Activated CD8-positive, alpha-beta memory T cell treated with anti-CD3 and anti-CD28 coated beads, Interleukin-2, amount 50 U/mL, for 1 hour (primary cell): ENCODE measurements at regions not wholly inside any gene's neighbourhood (a gene's known extent, or its start where the extent isn't known, plus 50 kb on each side); places are given as distances from the start of the nearest gene placed in this dataset.

Source experiments
- DNase-seq: peaks from one replicate; pipeline ENCODE4 v3.0.0-alpha.2; 2020; ENCODE audit errors: extremely low read depth

DNA sequence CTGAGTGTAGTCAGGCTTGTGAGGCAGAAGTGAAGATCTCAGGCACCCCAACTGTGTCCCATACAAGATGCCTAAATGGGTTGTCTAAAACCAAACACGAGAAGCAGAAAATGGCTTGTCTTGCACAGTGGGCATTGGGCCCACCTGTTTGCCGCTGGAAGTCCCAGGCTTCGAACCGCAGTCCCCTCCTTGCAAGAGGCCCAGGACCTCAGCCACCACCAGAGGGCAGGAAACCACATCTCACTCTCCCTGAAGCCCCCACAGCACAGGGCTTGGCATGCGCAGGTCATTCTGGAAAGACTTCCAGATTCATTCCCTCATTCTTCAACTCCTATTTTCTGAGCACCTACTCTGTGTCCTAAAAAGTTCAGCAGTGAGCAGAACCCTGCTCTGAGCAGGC lies 973.7 kb downstream of the UQCRFS1 start:
- DNase-seq: no peak

DNA sequence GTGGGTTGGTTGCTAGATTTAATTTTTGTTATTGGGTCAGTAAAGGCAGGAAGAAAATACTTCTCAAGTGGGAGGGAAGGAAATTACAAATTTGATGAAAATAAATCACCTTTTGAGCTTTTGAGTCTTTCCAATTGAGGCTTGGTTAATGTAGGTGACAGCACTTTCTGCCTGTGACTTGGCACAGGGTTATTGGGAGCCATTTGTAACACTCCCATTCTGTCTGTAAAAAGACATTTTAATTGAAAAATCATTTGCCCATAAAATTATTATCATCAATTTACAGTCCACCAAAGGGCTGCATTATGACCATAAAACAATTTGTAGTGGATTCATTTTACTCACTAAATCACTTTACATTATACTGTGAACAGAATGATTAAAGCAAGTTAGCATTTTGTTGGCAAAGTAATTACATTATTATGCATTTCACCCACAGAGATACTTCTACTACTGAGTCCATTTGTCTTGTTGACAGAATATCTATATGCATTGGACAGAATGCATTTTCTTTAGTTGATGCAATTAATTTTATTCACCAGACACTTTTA lies 974.6 kb downstream of the UQCRFS1 start:
- no peak for DNase-seq

DNA sequence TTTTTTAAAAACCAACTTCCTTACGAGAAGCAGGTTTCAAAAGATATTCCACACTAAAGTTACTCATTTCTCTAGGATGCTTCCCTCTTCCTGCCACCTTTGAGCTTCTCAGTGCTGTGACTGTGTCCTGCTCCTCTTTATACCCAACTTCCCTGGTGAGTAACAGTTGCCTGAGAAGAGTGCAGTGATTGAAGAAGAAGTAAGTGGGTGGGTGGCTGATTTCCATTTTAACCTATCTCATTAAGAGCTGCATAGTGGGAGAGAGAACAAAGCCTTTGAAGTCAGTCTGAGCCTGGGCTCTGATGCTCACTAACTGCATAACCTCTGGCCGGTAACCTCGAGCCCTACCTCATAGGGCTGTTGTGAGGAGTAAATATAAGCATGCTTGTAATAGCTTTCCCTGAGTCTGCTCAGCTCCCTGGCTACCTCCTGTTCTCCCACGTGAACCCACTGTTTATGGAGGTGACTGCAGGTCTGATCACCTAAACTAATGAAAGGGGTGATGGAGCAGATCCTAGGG lies 977.3 kb downstream of the UQCRFS1 start:
- DNase-seq: no peak

DNA sequence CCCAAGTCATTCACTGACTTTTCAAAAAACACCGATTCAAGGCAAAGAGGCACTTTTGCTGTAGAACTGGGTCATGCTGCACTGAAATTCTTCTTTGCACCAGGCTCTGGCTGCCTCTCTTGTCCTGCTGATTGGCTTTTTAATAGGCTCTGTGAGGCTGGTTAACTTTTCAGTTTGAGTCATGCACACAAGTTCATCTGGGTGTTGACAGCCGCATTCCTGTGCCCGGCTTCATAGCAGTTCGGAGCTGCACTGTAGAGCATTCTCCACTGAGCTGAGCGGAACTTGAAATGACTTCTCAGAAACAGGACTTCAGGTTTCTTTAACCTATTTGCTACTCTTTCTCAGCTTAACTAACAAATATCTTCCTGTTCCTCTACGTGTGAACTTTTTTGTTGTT lies 978.3 kb downstream of the UQCRFS1 start:
- DNase-seq: no peak

- no peak for DNase-seq
Measured at GRCh38 chr19:28228854-28229253, 984.1 kb downstream of the UQCRFS1 start.

GRCh38 chr19:28224441-28224840 lies 988.5 kb downstream of the UQCRFS1 start:
- no peak for DNase-seq

DNA sequence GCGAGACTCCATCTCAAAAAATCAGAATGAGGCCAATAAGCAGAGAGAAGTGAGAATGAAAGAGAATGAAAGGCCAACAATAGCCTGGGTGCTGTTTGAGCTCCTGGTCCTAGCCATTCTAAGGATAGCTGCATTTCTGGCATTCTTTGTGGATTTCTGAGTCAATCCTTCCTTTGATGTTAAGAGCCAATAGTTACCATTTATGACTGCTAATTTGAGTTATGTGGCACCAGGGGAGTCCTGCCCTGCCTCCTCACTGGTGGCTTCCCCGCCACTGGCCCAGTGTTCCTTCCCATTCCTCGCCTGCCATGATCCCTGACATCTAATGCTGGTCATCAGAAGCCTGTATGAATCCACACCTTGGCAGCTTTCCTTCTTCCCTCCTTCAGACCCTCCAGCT lies 991.2 kb downstream of the UQCRFS1 start:
- DNase-seq: no peak

DNA sequence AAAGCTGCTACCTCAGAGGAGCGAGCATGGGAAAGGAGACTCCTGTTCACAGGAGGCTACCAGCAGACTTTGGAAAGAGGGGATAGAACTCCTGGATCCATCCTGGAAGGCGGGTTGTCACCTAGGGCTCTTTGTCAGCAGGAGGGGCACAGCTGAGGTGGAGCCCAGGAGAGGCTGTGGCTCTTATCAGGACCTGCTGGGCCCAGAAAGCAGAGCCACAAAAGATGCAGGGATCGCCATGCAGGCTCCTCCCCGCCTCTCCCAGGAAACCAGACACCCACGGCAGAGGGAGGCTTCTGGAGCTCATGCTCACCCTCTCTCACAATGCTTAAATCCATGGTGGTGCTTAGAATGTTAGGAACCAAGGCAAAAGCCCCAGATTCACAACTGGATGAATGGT lies 994.2 kb downstream of the UQCRFS1 start:
- no peak for DNase-seq

GRCh38 chr19:28217022-28217421 lies 995.9 kb downstream of the UQCRFS1 start:
- DNase-seq: no peak

DNA sequence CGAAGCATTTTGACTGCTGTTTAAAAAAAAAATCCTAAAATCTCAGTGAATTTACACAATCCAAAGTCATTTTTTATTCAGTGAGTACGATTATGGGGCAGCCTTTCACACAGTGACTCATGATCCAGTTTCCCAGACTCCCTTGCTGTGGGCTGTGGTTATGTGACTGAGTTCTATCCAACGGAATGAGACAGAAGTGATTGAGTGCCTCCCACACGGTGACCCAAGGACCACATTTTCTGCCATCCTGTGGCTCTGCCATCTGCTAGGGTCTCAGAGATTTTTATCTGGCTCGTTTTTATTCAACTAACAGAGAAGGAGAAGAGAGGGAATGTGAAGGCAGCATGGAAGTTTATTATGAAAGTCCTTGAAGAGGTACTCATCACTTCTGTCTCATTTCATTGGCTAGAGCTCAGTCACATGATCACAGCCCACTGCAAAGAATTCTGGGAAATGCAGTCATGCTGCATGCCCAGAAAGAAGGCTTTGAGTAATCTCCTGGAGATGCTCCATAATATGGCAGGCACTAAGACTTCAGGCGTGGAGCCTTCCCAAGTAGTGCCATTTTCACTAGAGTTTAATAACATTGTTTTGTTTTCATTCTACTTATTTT lies 999.4 kb downstream of the UQCRFS1 start:
- DNase-seq: no peak

- DNase-seq: no peak
Measured at GRCh38 chr19:28210886-28211285, 1002.1 kb downstream of the UQCRFS1 start.

GRCh38 chr19:28208745-28209144 lies 1004.2 kb downstream of the UQCRFS1 start:
- DNase-seq: no peak

DNA sequence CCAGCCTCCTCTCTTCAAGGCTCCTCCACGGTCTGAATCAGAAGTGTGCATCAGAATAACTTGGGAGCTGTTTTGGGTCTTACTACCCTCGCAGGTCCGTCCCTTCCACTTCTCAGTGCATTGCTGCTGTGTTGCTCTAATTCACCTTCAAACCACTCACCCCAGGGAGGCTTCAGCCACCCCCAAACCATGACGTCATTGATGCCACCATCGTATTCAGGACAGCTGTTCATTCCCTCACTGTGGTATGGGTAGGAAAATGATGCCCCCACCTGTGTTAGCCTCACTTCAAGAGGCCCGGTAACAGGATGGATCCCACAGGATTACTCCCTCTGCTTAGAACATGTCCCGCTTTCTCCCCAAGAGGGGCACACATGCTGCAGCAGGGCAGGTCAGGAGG lies 1005.7 kb downstream of the UQCRFS1 start:
- no peak for DNase-seq

DNA sequence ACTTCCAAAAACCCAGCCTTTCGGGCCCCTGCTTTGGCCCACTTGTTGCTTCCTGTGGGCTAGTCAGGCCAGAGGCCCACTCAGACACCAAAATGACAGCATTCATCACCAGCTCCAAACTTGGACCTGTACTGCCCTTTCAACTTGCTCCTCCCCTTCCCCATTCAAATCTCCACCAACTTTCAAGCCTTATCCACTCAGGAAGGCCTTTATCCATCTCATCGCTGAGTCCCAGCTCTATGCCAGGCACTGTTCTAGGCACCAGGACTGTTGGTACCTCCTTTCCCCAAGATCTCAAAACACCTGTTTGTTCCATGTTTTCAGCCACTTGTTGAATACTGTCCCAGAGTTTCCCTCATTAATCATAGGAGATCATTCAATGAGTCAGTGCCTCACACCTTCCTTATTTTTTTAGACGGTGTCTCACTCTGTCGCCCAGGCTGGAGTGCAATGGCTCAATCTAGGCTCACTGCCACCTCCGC lies 1011.4 kb downstream of the UQCRFS1 start:
- no peak for DNase-seq

DNA sequence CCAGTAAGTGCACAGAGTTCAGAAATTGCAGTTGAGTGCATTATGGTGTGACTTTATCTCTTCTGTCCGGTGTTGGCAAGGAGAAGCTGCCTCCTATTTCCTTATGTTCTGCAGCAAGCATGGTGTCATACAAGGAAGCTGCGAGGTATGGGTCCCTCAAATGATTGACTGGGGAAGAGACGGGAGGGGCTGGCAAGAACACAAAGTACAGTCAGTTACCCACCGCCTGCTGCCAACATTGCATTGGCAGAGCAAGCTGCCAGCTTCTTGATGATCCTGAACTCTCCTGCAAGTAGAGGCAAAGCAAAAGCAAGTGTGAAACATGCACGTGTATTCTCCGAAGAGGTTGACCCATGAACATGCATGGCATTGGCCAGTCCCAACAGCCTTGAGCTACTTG lies 1013.6 kb downstream of the UQCRFS1 start:
- no peak for DNase-seq

DNA sequence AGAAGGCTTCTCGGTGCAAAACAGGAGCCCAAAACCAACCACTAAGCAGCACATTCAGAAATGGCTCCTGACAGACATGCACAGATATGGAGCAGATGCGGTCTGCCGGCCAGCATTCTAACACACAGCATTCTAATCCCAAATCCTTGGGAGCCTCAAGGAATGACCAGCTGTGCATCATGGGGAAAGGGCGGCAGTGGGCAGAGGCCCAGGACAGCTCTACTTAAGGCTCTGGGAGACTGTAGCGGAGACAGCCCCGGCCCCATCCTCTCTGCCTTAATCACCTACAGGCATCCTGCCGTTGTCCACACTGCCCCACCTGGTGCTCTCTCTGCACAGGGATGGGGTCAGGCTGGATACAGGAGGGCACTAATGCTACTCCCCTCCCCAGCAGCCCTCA lies 1016.0 kb downstream of the UQCRFS1 start:
- DNase-seq: no peak

GRCh38 chr19:28196101-28196500 lies 1016.9 kb downstream of the UQCRFS1 start:
- no peak for DNase-seq

DNA sequence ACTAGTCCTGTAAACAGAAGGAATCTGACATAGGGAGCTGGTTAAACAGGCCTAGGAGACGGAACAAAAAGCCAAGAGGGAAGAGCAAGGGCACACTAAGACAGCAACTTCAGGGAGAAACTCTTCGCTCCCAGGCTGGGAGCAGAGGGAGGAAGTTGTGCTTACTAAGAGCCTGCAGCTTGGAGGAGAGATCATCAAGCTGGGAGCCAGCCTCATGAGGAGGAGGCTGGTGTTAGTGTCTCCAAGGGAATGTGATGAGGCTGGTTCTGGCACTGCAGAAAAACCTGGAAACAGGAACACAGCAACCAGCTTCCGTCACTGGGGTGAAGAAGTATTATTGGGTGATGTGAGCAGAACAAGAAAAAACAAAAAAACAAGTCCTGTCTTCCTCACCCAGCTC lies 1027.3 kb downstream of the UQCRFS1 start:
- DNase-seq: no peak

DNA sequence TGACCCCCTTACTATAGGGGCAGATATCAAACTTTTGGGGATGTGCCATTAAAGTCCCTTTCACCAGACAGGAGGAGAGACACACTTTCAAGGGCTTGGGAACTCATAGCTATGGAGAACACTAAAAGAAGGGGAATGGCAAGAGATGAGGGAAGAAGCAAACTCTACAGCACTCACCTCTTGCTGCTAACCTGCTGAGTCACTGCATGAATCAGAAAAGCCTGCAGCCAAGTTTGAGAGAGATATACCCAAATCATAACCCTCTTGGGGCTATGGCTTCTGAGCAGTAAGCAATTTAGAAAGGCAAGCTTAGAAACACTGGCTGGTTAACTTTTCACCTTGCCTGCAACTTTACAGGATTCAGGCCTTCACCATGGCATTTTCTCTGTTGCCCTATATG lies 1028.0 kb downstream of the UQCRFS1 start:
- DNase-seq: no peak

DNA sequence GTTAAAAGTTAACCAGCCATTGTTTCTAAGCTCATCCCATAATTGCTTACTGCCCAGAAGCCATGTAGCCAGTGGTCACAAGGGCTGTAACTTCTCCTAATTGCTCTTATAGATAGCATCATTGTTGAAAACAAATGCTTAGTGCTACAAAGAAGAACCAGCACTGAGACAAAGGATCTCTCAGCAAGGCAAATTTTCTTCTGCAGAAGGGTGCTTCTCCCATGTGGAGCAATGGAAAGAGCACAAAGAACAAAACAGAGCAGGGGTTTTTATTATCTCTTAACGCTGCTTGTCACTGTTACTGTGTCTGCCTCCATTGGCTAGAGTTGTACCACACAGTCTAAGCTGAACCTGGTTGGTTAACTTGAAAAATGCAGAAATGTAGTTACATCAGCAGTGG lies 1036.8 kb downstream of the UQCRFS1 start:
- no peak for DNase-seq

DNA sequence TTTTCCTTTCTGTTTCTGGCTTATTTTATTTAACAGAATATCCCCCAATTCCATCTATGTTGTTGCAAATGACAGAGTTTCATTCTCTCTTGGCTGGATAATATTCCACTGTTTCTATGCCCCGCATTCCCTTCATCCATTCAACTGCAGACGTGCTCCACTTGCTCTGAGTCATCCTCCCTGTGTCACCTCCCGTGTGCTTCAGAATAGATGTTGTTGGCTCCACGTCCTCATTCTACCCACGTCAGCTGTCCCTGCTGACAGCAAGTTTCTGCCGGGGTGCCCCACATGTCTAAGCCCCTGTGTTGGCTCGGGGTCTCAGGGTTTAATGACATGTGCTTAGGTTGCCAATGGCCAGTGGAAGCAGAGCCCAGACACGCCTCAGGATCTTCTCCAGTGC lies 1041.0 kb downstream of the UQCRFS1 start:
- no peak for DNase-seq

GRCh38 chr19:28170066-28170465 lies 1042.9 kb downstream of the UQCRFS1 start:
- no peak for DNase-seq

DNA sequence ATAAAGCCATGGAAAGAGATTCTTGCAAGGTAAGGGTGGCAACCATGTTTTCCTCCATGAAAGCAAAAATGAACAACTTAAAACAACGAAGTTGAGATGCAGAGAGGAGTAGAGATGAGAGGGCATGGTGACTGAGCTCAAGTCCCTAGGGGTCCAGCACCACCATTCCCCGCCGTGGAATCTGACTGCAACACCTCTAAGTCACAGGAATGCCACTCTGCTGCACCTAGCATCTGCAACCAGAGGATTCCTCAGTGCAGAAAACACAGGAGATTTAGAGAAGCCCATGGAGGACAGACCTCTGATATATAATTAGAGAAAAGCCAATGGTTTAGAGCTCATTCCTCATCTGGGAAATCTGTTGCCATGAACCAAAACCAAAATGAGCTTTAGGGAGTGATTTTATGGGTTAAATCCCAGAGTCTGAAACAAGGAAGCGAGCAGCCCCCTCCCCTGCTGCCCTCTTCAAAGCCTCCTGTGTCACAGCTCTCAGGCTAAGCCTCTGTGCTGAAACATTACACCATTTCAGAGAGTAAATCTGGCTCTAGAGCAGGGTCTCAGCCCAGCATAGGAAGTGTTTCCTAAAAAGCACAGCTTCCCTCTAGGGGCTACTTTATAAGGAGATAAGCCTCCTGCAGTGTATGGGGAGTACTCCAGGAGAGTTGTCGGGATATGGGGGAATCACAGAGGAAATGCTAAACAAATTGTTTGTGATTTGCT lies 1043.6 kb downstream of the UQCRFS1 start:
- no peak for DNase-seq
